BE2C (cell line): ENCODE measurements at regions not wholly inside any gene's neighbourhood (a gene's known extent, or its start where the extent isn't known, plus 50 kb on each side); places are given as distances from the start of the nearest gene placed in this dataset.

ENCODE experiments used
- DNase-seq: peaks from one replicate; pipeline ENCODE4 v3.0.0-alpha.2; 2020
- H3K27me3 ChIP-seq: fragments of 250-450 bp; sonication (Bioruptor Pico); 2 replicates; pipeline ENCODE4 v1.5.1; 2020; ENCODE audit warnings: mild to moderate bottlenecking
- H3K36me3 ChIP-seq: fragments of 250-450 bp; sonication (Bioruptor Pico); 2 replicates; pipeline ENCODE4 v1.5.1; 2020; ENCODE audit warnings: mild to moderate bottlenecking
- H3K4me1 ChIP-seq: fragments of 250-450 bp; sonication (Bioruptor Pico); 2 replicates; pipeline ENCODE4 v1.5.1; 2020
- H3K4me3 ChIP-seq: 2 replicates; pipeline ENCODE4 v1.5.1; 2011; ENCODE audit warnings: low read depth, low read length
- H3K9me3 ChIP-seq: fragments of 250-450 bp; sonication (Bioruptor Pico); 2 replicates; pipeline ENCODE4 v1.5.1; 2020
- CTCF ChIP-seq: IDR thresholded peaks from 2 replicates; pipeline ENCODE4 v1.5.1; 2012; ENCODE audit warnings: mild to moderate bottlenecking, low read depth, low read length

GRCh38 chr10:124302951-124303505 lies 115.7 kb downstream of the OAT start:
- no peaks in the 10 kb centered on the region for H3K9me3 ChIP-seq
- H3K4me3 ChIP-seq = no peak overlapping the region
- H3K27me3 ChIP-seq = no peaks in the 10 kb centered on the region
- TF ChIP-seq CTCF = no peak
- H3K4me1 ChIP-seq = no peaks in the 10 kb centered on the region
- no peaks in the 10 kb centered on the region for H3K36me3 ChIP-seq
- DNase-seq = no peak

- no peak for TF ChIP-seq CTCF
- Histone ChIP-seq H3K9me3 (no peaks in the 10 kb centered on the region), H3K27me3 (no peaks in the 10 kb centered on the region), H3K4me1 (no peaks in the 10 kb centered on the region), H3K36me3 (no peaks in the 10 kb centered on the region), H3K4me3 (no peak overlapping the region)
- DNase-seq = no peak
Measured at GRCh38 chr10:124301736-124302135, 117.0 kb downstream of the OAT start.

GRCh38 chr10:124300735-124301134 lies 118.0 kb downstream of the OAT start:
- TF ChIP-seq CTCF = no peak
- Histone ChIP-seq H3K4me1 (no peaks in the 10 kb centered on the region), H3K36me3 (no peaks in the 10 kb centered on the region), H3K27me3 (no peaks in the 10 kb centered on the region), H3K9me3 (no peaks in the 10 kb centered on the region), H3K4me3 (no peak overlapping the region)
- DNase-seq = no peak

- DNase-seq = no peak
- Histone ChIP-seq H3K9me3 (no peaks in the 10 kb centered on the region), H3K4me3 (no peak overlapping the region), H3K4me1 (no peaks in the 10 kb centered on the region), H3K27me3 (no peaks in the 10 kb centered on the region), H3K36me3 (no peaks in the 10 kb centered on the region)
- TF ChIP-seq CTCF = no peak
Measured at GRCh38 chr10:124300224-124300623, 118.5 kb downstream of the OAT start.

GRCh38 chr10:124299696-124300095 lies 119.0 kb downstream of the OAT start:
- Histone ChIP-seq H3K27me3 (no peaks in the 10 kb centered on the region), H3K9me3 (no peaks in the 10 kb centered on the region), H3K4me3 (no peak overlapping the region), H3K36me3 (no peaks in the 10 kb centered on the region), H3K4me1 (no peaks in the 10 kb centered on the region)
- DNase-seq = no peak
- TF ChIP-seq CTCF = no peak

GRCh38 chr10:124298891-124299290 lies 119.8 kb downstream of the OAT start:
- H3K36me3 ChIP-seq = no peaks in the 10 kb centered on the region
- no peak for DNase-seq
- no peaks in the 10 kb centered on the region for H3K9me3 ChIP-seq
- H3K4me3 ChIP-seq = no peak overlapping the region
- TF ChIP-seq CTCF = no peak
- no peaks in the 10 kb centered on the region for H3K4me1 ChIP-seq
- H3K27me3 ChIP-seq = no peaks in the 10 kb centered on the region
